BE2C (cell line): ENCODE measurements at regions not wholly inside any gene's neighbourhood (a gene's known extent, or its start where the extent isn't known, plus 50 kb on each side); places are given as distances from the start of the nearest gene placed in this dataset.

Experiments used
- DNase-seq: peaks from one replicate; pipeline ENCODE4 v3.0.0-alpha.2; 2020
- H3K27me3 ChIP-seq: fragments of 250-450 bp; sonication (Bioruptor Pico); 2 replicates; pipeline ENCODE4 v1.5.1; 2020; ENCODE audit warnings: mild to moderate bottlenecking
- H3K36me3 ChIP-seq: fragments of 250-450 bp; sonication (Bioruptor Pico); 2 replicates; pipeline ENCODE4 v1.5.1; 2020; ENCODE audit warnings: mild to moderate bottlenecking
- H3K4me1 ChIP-seq: fragments of 250-450 bp; sonication (Bioruptor Pico); 2 replicates; pipeline ENCODE4 v1.5.1; 2020
- H3K4me3 ChIP-seq: 2 replicates; pipeline ENCODE4 v1.5.1; 2011; ENCODE audit warnings: low read depth, low read length
- H3K9me3 ChIP-seq: fragments of 250-450 bp; sonication (Bioruptor Pico); 2 replicates; pipeline ENCODE4 v1.5.1; 2020
- CTCF ChIP-seq: IDR thresholded peaks from 2 replicates; pipeline ENCODE4 v1.5.1; 2012; ENCODE audit warnings: mild to moderate bottlenecking, low read depth, low read length

- no peak for DNase-seq
- H3K4me3 ChIP-seq = no peak overlapping the region
- H3K36me3 ChIP-seq = no peaks in the 10 kb centered on the region
- no peaks in the 10 kb centered on the region for H3K9me3 ChIP-seq
- TF ChIP-seq CTCF = no peak
- no peaks in the 10 kb centered on the region for H3K27me3 ChIP-seq
- H3K4me1 ChIP-seq = no peaks in the 10 kb centered on the region
Observed at GRCh38 chr2:155867564-155867963, 465.0 kb downstream of the NR4A2 start.

DNA sequence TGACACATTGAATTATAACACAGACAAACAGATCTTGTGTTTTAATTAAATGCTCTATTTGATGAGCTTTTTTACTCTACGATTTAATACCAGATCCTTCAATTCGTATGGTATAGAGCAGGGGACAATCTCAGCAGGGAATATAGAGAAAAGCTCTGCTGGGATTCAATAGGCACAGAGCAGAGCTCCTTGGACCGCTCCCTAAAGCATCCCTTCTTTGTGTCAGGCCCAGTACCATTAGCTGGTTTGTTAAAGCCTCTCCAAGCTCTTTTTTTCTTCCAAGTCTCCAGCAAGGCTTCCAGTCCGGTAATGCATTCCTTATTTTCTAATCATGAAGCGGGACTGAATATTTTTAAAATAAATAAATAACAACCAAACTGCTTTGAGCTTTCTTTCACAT, 466.0 kb downstream of the NR4A2 start:
- no peak for TF ChIP-seq CTCF
- Histone ChIP-seq H3K36me3 (no peaks in the 10 kb centered on the region), H3K9me3 (no peaks in the 10 kb centered on the region), H3K4me1 (no peaks in the 10 kb centered on the region), H3K4me3 (no peak overlapping the region), H3K27me3 (no peaks in the 10 kb centered on the region)
- DNase-seq = no peak

GRCh38 chr2:155852156-155852555, 480.4 kb downstream of the NR4A2 start:
- TF ChIP-seq CTCF = no peak
- no peaks in the 10 kb centered on the region for H3K36me3 ChIP-seq
- no peaks in the 10 kb centered on the region for H3K4me1 ChIP-seq
- H3K9me3 ChIP-seq = no peaks in the 10 kb centered on the region
- no peak for DNase-seq
- no peak overlapping the region for H3K4me3 ChIP-seq
- H3K27me3 ChIP-seq = no peaks in the 10 kb centered on the region

DNA sequence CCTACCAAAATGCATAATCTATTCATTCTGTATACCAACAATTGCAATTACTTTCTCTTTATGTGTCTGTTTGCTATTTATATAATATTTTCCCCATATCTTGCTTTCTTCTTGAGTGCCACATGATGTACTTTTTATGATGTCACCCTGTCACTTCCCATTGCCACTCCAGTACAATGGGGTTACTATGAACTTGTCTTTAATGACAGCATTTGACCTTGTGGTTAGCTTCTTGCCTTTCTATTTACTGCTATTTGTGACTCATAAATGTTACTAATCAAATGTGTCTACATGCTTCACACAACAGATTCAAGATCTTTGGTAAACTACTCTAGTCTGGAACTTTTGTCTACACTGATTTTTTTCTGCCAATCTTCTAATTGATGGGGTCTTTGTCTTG, 486.3 kb downstream of the NR4A2 start:
- Histone ChIP-seq H3K4me1 (no peaks in the 10 kb centered on the region), H3K4me3 (no peak overlapping the region), H3K27me3 (no peaks in the 10 kb centered on the region), H3K9me3 (no peaks in the 10 kb centered on the region), H3K36me3 (no peaks in the 10 kb centered on the region)
- no peak for DNase-seq
- no peak for TF ChIP-seq CTCF

GRCh38 chr2:155844461-155844860, 488.1 kb downstream of the NR4A2 start:
- no peaks in the 10 kb centered on the region for H3K9me3 ChIP-seq
- H3K27me3 ChIP-seq = no peaks in the 10 kb centered on the region
- H3K4me3 ChIP-seq = no peak overlapping the region
- TF ChIP-seq CTCF = no peak
- DNase-seq = no peak
- no peaks in the 10 kb centered on the region for H3K36me3 ChIP-seq
- H3K4me1 ChIP-seq = no peaks in the 10 kb centered on the region

GRCh38 chr2:155842103-155842502, 490.4 kb downstream of the NR4A2 start:
- no peaks in the 10 kb centered on the region for H3K9me3 ChIP-seq
- no peak for DNase-seq

More at GRCh38 chr2:155842103-155842502, 490.4 kb downstream of the NR4A2 start:
- Histone ChIP-seq H3K36me3 (no peaks in the 10 kb centered on the region), H3K4me1 (no peaks in the 10 kb centered on the region), H3K27me3 (no peaks in the 10 kb centered on the region), H3K4me3 (no peak overlapping the region)
- no peak for TF ChIP-seq CTCF
